Cerebellar cortex (tissue), 1 donor: ENCODE measurements at regions not wholly inside any gene's neighbourhood (a gene's known extent, or its start where the extent isn't known, plus 50 kb on each side); places are given as distances from the start of the nearest gene placed in this dataset.
"Not testable (repeated sequence)": the region's sequence is repeated elsewhere in the genome, so short reads cannot be mapped to it uniquely, and the experiment has no call there.

Experiments used
- DNase-seq: peaks from one replicate; pipeline ENCODE4 v3.0.0-alpha.2; 2015; ENCODE audit warnings: low spot score

- no peak for DNase-seq
Observed at GRCh38 chr2:156933645-156934225, 323.8 kb upstream of the GALNT5 start.

GRCh38 chr2:156935616-156936015 lies 321.9 kb upstream of the GALNT5 start:
- DNase-seq: no peak

- no peak for DNase-seq
Observed at GRCh38 chr2:156937430-156937829, 320.1 kb upstream of the GALNT5 start.

GRCh38 chr2:156944871-156945270 lies 312.6 kb upstream of the GALNT5 start:
- no peak for DNase-seq

- DNase-seq: no peak
Observed at GRCh38 chr2:156947261-156947660, 310.2 kb upstream of the GALNT5 start.

GRCh38 chr2:156955701-156956100 lies 301.8 kb upstream of the GALNT5 start:
- DNase-seq: no peak

- DNase-seq: no peak
Observed at GRCh38 chr2:156956161-156956560, 301.3 kb upstream of the GALNT5 start.

GRCh38 chr2:156958374-156958773 lies 299.1 kb upstream of the GALNT5 start:
- DNase-seq: no peak

GRCh38 chr2:156959481-156959880 lies 298.0 kb upstream of the GALNT5 start:
- no peak for DNase-seq

GRCh38 chr2:156982615-156983014 lies 274.9 kb upstream of the GALNT5 start:
- DNase-seq: no peak

- DNase-seq: no peak
Observed at GRCh38 chr2:156986339-156986988, 271.0 kb upstream of the GALNT5 start.

- DNase-seq: no peak
Observed at GRCh38 chr2:156999661-157000060, 257.8 kb upstream of the GALNT5 start.

- no peak for DNase-seq
Observed at GRCh38 chr2:157004789-157005188, 252.7 kb upstream of the GALNT5 start.

- no peak for DNase-seq
Observed at GRCh38 chr2:157015015-157015575, 242.4 kb upstream of the GALNT5 start.

- DNase-seq: not testable (repeated sequence)
Observed at GRCh38 chr2:157023264-157023663, 234.2 kb upstream of the GALNT5 start.

GRCh38 chr2:157024129-157024528 lies 233.4 kb upstream of the GALNT5 start:
- no peak for DNase-seq

- no peak for DNase-seq
Observed at GRCh38 chr2:157032017-157032416, 225.5 kb upstream of the GALNT5 start.

GRCh38 chr2:157036726-157037125 lies 220.8 kb upstream of the GALNT5 start:
- DNase-seq: no peak

GRCh38 chr2:157043786-157044185 lies 213.7 kb upstream of the GALNT5 start:
- DNase-seq: no peak

- no peak for DNase-seq
Observed at GRCh38 chr2:157046396-157046795, 211.1 kb upstream of the GALNT5 start.

GRCh38 chr2:157052685-157053224 lies 204.8 kb upstream of the GALNT5 start:
- no peak for DNase-seq

GRCh38 chr2:157053876-157054275 lies 203.6 kb upstream of the GALNT5 start:
- DNase-seq: peak; percentile 94

GRCh38 chr2:157055660-157056199 lies 201.8 kb upstream of the GALNT5 start:
- peak; percentile 70 for DNase-seq
